K562 (cell line): ENCODE measurements at regions not wholly inside any gene's neighbourhood (a gene's known extent, or its start where the extent isn't known, plus 50 kb on each side); places are given as distances from the start of the nearest gene placed in this dataset.

Source experiments
- LCOR ChIP-seq: sonication (generic); formaldehyde crosslinking; IDR thresholded peaks from 2 replicates; pipeline ENCODE4 v1.8.0; 2022; ENCODE audit warnings: mild to moderate bottlenecking, missing genetic modification reagents
- ZNF224 ChIP-seq: sonication (generic); formaldehyde crosslinking; IDR thresholded peaks from 2 replicates; pipeline ENCODE4 v1.8.0; 2022; ENCODE audit warnings: mild to moderate bottlenecking, missing genetic modification reagents
- ZNF3 ChIP-seq: fragments of 250-450 bp; sonication (Bioruptor Pico); IDR thresholded peaks from 2 replicates; pipeline ENCODE4 v1.5.0; 2021; ENCODE audit warnings: mild to moderate bottlenecking, moderate library complexity
- TF ChIP-seq, protein P1 (sequence below): fragments of 450-650 bp; conservative IDR thresholded peaks from 2 replicates; pipeline ENCODE4 v1.6.1; 2016; ENCODE audit warnings: missing genetic modification characterization, low read depth, mild to moderate bottlenecking, missing compliant biosample characterization, moderate library complexity

DNA sequence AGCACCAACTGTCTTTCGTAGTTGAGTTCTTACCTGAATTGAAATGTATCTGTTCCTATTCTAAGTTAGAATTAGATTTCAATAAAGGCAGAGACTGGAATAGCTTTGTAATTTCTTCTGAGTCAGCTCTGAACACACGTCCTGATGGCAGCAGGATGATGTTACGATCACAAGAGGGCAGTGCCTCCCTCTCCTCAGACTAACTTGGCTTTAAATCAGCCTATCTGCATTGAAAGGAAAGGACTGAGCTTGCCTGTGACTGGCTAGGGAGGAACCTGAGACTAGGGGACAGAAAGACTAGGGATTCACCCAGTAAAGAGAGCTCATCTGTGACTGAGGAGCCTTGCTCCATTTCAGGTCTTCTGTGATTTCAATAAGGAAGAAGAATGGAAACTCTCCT lies 323.7 kb upstream of the OR4E1 start:
- TF ChIP-seq LCOR (CRISPR knock-in tag): no peak
- TF ChIP-seq, protein P1, sequence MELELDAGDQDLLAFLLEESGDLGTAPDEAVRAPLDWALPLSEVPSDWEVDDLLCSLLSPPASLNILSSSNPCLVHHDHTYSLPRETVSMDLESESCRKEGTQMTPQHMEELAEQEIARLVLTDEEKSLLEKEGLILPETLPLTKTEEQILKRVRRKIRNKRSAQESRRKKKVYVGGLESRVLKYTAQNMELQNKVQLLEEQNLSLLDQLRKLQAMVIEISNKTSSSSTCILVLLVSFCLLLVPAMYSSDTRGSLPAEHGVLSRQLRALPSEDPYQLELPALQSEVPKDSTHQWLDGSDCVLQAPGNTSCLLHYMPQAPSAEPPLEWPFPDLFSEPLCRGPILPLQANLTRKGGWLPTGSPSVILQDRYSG (tag): no peak
- no peak for TF ChIP-seq ZNF3 (CRISPR knock-in tag)
- no peak for TF ChIP-seq ZNF224
